22Rv1 (cell line): ENCODE measurements at regions not wholly inside any gene's neighbourhood (a gene's known extent, or its start where the extent isn't known, plus 50 kb on each side); places are given as distances from the start of the nearest gene placed in this dataset.

Source experiments
- ZFX ChIP-seq: fragments of 450-650 bp; IDR thresholded peaks from 2 replicates; pipeline ENCODE4 v1.6.1; 2017; ENCODE audit warnings: antibody characterized with exemption, borderline replicate concordance
- TF ChIP-seq, protein P1 (sequence below): fragments of 450-650 bp; IDR thresholded peaks from 2 replicates; pipeline ENCODE4 v1.5.1; 2017; ENCODE audit warnings: mild to moderate bottlenecking

DNA sequence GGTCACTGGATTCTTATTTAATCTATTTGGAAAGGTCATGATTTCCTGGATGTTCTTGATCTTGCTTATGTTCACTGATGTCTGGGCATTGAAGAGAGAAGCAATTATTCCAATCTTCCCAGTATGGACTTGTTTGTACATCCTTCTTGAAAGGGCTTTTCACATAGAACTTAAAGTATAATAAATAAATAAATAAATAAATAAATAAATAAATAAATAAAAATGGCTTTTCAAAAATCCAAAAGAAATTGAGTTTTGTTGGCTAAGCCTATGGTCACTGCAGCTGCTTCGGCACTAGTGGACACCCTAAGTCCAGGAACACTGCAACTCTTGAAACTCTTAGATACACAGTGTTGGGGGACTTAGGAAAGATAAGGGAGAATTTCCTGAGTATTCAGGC, 840.7 kb upstream of the EDIL3 start:
- TF ChIP-seq, protein P1, sequence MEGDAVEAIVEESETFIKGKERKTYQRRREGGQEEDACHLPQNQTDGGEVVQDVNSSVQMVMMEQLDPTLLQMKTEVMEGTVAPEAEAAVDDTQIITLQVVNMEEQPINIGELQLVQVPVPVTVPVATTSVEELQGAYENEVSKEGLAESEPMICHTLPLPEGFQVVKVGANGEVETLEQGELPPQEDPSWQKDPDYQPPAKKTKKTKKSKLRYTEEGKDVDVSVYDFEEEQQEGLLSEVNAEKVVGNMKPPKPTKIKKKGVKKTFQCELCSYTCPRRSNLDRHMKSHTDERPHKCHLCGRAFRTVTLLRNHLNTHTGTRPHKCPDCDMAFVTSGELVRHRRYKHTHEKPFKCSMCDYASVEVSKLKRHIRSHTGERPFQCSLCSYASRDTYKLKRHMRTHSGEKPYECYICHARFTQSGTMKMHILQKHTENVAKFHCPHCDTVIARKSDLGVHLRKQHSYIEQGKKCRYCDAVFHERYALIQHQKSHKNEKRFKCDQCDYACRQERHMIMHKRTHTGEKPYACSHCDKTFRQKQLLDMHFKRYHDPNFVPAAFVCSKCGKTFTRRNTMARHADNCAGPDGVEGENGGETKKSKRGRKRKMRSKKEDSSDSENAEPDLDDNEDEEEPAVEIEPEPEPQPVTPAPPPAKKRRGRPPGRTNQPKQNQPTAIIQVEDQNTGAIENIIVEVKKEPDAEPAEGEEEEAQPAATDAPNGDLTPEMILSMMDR = no peak
- TF ChIP-seq ZFX = no peak
